CD1c-positive myeloid dendritic cell (primary cell): ENCODE measurements at regions not wholly inside any gene's neighbourhood (a gene's known extent, or its start where the extent isn't known, plus 50 kb on each side); places are given as distances from the start of the nearest gene placed in this dataset.

Source experiments
- DNase-seq: peaks from one replicate; pipeline ENCODE4 v3.0.0-alpha.2; 2016; ENCODE audit errors: extremely low spot score

GRCh38 chr5:135120951-135121350 lies 86.9 kb upstream of the PITX1 start:
- no peak for DNase-seq

GRCh38 chr5:135119481-135119880 lies 85.5 kb upstream of the PITX1 start:
- DNase-seq, result peak; percentile 40

- no peak for DNase-seq
These were observed 83.6 kb upstream of the PITX1 start for GRCh38 chr5:135117590-135117989.

- peak; percentile 96 for DNase-seq
These were observed 82.1 kb upstream of the PITX1 start for GRCh38 chr5:135116160-135116561.

GRCh38 chr5:135115591-135115990 lies 81.6 kb upstream of the PITX1 start:
- no peak for DNase-seq

- no peak for DNase-seq
These were observed 80.7 kb upstream of the PITX1 start for GRCh38 chr5:135114759-135115158.

- peak; percentile 72 for DNase-seq
These were observed 78.1 kb upstream of the PITX1 start for GRCh38 chr5:135112008-135112725.

GRCh38 chr5:135110785-135111596 lies 77.0 kb upstream of the PITX1 start:
- DNase-seq, result peak; percentile 92

GRCh38 chr5:135108992-135109391 lies 75.0 kb upstream of the PITX1 start:
- no peak for DNase-seq

GRCh38 chr5:135108569-135108968 lies 74.5 kb upstream of the PITX1 start:
- DNase-seq, result no peak

GRCh38 chr5:135107986-135108385 lies 74.0 kb upstream of the PITX1 start:
- no peak for DNase-seq

- peak; percentile 34 for DNase-seq
These were observed 72.8 kb upstream of the PITX1 start for GRCh38 chr5:135106610-135107471.

GRCh38 chr5:135106136-135106535 lies 72.1 kb upstream of the PITX1 start:
- DNase-seq, result no peak

GRCh38 chr5:135105105-135105484 lies 71.1 kb upstream of the PITX1 start:
- no peak for DNase-seq

GRCh38 chr5:135103575-135103853 lies 69.5 kb upstream of the PITX1 start:
- no peak for DNase-seq

- DNase-seq, result no peak
These were observed 68.9 kb upstream of the PITX1 start for GRCh38 chr5:135102716-135103574.

- no peak for DNase-seq
These were observed 66.4 kb upstream of the PITX1 start for GRCh38 chr5:135100431-135100830.

GRCh38 chr5:135100011-135100410 lies 66.0 kb upstream of the PITX1 start:
- DNase-seq, result no peak

- DNase-seq, result no peak
These were observed 63.4 kb upstream of the PITX1 start for GRCh38 chr5:135097390-135097789.

GRCh38 chr5:135095871-135096270 lies 61.8 kb upstream of the PITX1 start:
- DNase-seq, result no peak

GRCh38 chr5:135095052-135095715 lies 61.2 kb upstream of the PITX1 start:
- DNase-seq, result no peak
